GM19372 (cell line): ENCODE measurements at regions not wholly inside any gene's neighbourhood (a gene's known extent, or its start where the extent isn't known, plus 50 kb on each side); places are given as distances from the start of the nearest gene placed in this dataset.

Source experiments
- ATAC-seq: cut with Tn5 transposase; IDR thresholded peaks from one replicate; pipeline ENCODE4 v1.9.1; 2021; ENCODE audit warnings: mild to moderate bottlenecking, low read depth, moderate library complexity; ENCODE audit not compliant: unreplicated experiment

GRCh38 chr2:65499216-65499615 is 66.8 kb upstream of the SPRED2 start:
- no peak for ATAC-seq

- no peak for ATAC-seq
These were observed 66.0 kb upstream of the SPRED2 start for GRCh38 chr2:65498396-65498795.

GRCh38 chr2:65495251-65495877 is 63.0 kb upstream of the SPRED2 start:
- ATAC-seq: no peak

- ATAC-seq: no peak
These were observed 61.7 kb upstream of the SPRED2 start for GRCh38 chr2:65494078-65494477.

- no peak for ATAC-seq
These were observed 59.0 kb upstream of the SPRED2 start for GRCh38 chr2:65491381-65491905.

GRCh38 chr2:65490222-65490621 is 57.8 kb upstream of the SPRED2 start:
- ATAC-seq: no peak

- ATAC-seq: no peak
These were observed 56.9 kb upstream of the SPRED2 start for GRCh38 chr2:65489269-65489668.

GRCh38 chr2:65488527-65488926 is 56.1 kb upstream of the SPRED2 start:
- no peak for ATAC-seq

- ATAC-seq: no peak
These were observed 55.0 kb upstream of the SPRED2 start for GRCh38 chr2:65487404-65487803.

- no peak for ATAC-seq
These were observed 54.4 kb upstream of the SPRED2 start for GRCh38 chr2:65486802-65487201.

- no peak for ATAC-seq
These were observed 53.9 kb upstream of the SPRED2 start for GRCh38 chr2:65486282-65486681.

- no peak for ATAC-seq
These were observed 53.4 kb upstream of the SPRED2 start for GRCh38 chr2:65485839-65486238.

- ATAC-seq: no peak
These were observed 51.4 kb upstream of the SPRED2 start for GRCh38 chr2:65483763-65484162.

- ATAC-seq: no peak
These were observed 50.6 kb upstream of the SPRED2 start for GRCh38 chr2:65482971-65483370.
